Activated T-helper 9 cell treated with anti-CD3 and anti-CD28 coated beads, Interleukin-2, amount 50 U/mL, for 16 hours (primary cell): ENCODE measurements at regions not wholly inside any gene's neighbourhood (a gene's known extent, or its start where the extent isn't known, plus 50 kb on each side); places are given as distances from the start of the nearest gene placed in this dataset.
A peak's percentile ranks its signal among the peaks of the same experiment; 100 is the strongest.

ENCODE experiments used
- DNase-seq: peaks from one replicate; pipeline ENCODE4 v3.0.0-alpha.2; 2020; ENCODE audit warnings: low read depth

GRCh38 chr4:81946996-81947395 is 426.8 kb downstream of the HNRNPD start:
- DNase-seq = no peak

- DNase-seq = no peak
Measured at GRCh38 chr4:81930506-81931238, 443.1 kb downstream of the HNRNPD start.

- DNase-seq = no peak
Measured at GRCh38 chr4:81923140-81923539, 450.7 kb downstream of the HNRNPD start.

GRCh38 chr4:81922313-81922712 is 450.6 kb upstream of the RASGEF1B start:
- DNase-seq = no peak

GRCh38 chr4:81921751-81922159 is 450.0 kb upstream of the RASGEF1B start:
- DNase-seq = no peak

GRCh38 chr4:81919810-81920209 is 448.1 kb upstream of the RASGEF1B start:
- no peak for DNase-seq

GRCh38 chr4:81919223-81919622 is 447.5 kb upstream of the RASGEF1B start:
- no peak for DNase-seq

GRCh38 chr4:81915430-81915829 is 443.7 kb upstream of the RASGEF1B start:
- DNase-seq = no peak

- DNase-seq = no peak
Measured at GRCh38 chr4:81914623-81915022, 442.9 kb upstream of the RASGEF1B start.

- DNase-seq = peak; percentile 7
Measured at GRCh38 chr4:81913427-81913879, 441.7 kb upstream of the RASGEF1B start.

- DNase-seq = no peak
Measured at GRCh38 chr4:81912376-81913030, 440.8 kb upstream of the RASGEF1B start.

- DNase-seq = no peak
Measured at GRCh38 chr4:81906905-81907304, 435.2 kb upstream of the RASGEF1B start.

GRCh38 chr4:81905971-81906370 is 434.3 kb upstream of the RASGEF1B start:
- DNase-seq = no peak

GRCh38 chr4:81904121-81904520 is 432.4 kb upstream of the RASGEF1B start:
- no peak for DNase-seq

GRCh38 chr4:81903212-81903611 is 431.5 kb upstream of the RASGEF1B start:
- DNase-seq = no peak

GRCh38 chr4:81898862-81899504 is 427.3 kb upstream of the RASGEF1B start:
- no peak for DNase-seq

- no peak for DNase-seq
Measured at GRCh38 chr4:81896936-81897335, 425.2 kb upstream of the RASGEF1B start.

- DNase-seq = no peak
Measured at GRCh38 chr4:81891005-81891996, 419.6 kb upstream of the RASGEF1B start.

GRCh38 chr4:81884986-81885385 is 413.3 kb upstream of the RASGEF1B start:
- DNase-seq = no peak

- no peak for DNase-seq
Measured at GRCh38 chr4:81883530-81884450, 412.1 kb upstream of the RASGEF1B start.

GRCh38 chr4:81883004-81883403 is 411.3 kb upstream of the RASGEF1B start:
- no peak for DNase-seq
